Activated CD4-positive, alpha-beta T cell treated with anti-CD3 and anti-CD28 coated beads, Interleukin-2, amount 10 ng/mL, durations not matched to agents 24 days and 14 days (primary cell): ENCODE measurements at regions not wholly inside any gene's neighbourhood (a gene's known extent, or its start where the extent isn't known, plus 50 kb on each side); places are given as distances from the start of the nearest gene placed in this dataset.
"Not testable (repeated sequence)": the region's sequence is repeated elsewhere in the genome, so short reads cannot be mapped to it uniquely, and the experiment has no call there.

ENCODE experiments used
- DNase-seq: peaks from one replicate; pipeline ENCODE4 v3.0.0; 2022
- H3K27ac Mint-ChIP-seq: one replicate; pipeline ENCODE4 v1.8.0; 2022; ENCODE audit warnings: mild to moderate bottlenecking, mixed read lengths
- H3K27me3 Mint-ChIP-seq: one replicate; pipeline ENCODE4 v1.8.0; 2022; ENCODE audit warnings: mixed read lengths
- H3K36me3 Mint-ChIP-seq: one replicate; pipeline ENCODE4 v1.8.0; 2022; ENCODE audit warnings: low read depth, mild to moderate bottlenecking, mixed read lengths
- H3K4me1 Mint-ChIP-seq: one replicate; pipeline ENCODE4 v1.8.0; 2021; ENCODE audit warnings: mixed read lengths
- H3K4me3 Mint-ChIP-seq: one replicate; pipeline ENCODE4 v1.8.0; 2022; ENCODE audit warnings: mild to moderate bottlenecking, moderate library complexity, mixed read lengths
- H3K9me3 Mint-ChIP-seq: one replicate; pipeline ENCODE4 v1.8.0; 2021; ENCODE audit warnings: mixed read lengths
- intact Hi-C: fragments of 100-400 bp; cut with micrococcal nuclease; formaldehyde crosslinking; loops from one replicate; pipeline ENCODE4 v1.15.1; 2023

DNA sequence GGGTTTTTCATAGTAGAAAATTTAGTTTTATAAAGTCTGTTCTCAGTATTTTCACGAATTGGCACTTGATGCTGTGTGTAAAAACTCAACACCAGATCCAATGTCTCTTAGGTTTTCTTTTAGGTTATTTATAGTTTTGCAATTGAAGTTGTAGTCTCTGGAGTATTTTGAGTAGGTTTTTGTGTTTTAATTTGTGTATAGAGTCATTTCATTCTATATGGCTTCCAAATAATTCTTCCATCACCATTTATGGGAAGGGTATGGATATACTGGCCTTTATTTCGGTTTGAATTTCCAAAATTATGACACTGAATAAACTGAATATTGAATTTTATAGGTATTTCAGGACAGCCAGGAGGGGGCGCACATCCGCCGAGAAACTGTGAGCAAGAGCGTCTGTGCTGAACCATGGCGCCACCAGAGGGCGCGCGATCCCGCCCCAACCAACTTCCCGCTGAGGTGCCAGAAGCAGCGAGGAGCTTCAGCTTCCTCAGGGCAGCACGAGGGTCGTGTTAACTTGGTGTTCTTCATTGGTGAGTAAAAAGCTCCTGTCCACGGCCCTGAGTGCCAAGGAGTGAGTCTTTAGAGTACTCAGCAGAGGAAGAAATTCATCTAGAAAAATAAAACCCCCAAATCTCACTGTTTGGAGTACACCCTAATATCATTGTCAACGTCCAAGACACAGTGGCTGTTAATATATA lies 207.5 kb downstream of the LMLN start:
- DNase-seq: peak; percentile 92
- H3K27ac Mint-ChIP-seq, H3K36me3 Mint-ChIP-seq, H3K9me3 Mint-ChIP-seq, H3K4me1 Mint-ChIP-seq, H3K4me3 Mint-ChIP-seq, intact Hi-C loops, H3K27me3 Mint-ChIP-seq: not testable (repeated sequence)

DNA sequence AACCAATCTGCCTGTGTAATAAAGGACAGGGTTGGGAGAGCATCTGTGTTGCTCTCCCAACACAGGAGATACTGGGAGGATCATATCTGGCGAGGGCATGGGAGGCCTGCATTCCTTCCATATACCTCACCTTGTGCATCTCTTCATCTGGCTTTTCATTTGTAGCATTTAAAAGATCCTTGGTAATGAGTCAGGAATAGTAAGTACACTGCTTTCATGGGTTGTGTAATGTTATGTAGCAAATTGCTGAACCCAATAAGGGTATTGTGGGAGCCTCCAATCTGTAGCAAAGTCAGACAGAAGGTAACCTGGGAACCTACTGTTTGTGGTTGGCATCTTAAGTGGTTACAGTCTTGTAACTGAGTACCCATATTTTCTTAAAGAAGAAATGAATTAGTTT lies 210.8 kb downstream of the LMLN start:
- H3K27me3 Mint-ChIP-seq, H3K27ac Mint-ChIP-seq, H3K4me1 Mint-ChIP-seq, intact Hi-C loops, H3K36me3 Mint-ChIP-seq, H3K4me3 Mint-ChIP-seq, H3K9me3 Mint-ChIP-seq, DNase-seq: not testable (repeated sequence)

DNA sequence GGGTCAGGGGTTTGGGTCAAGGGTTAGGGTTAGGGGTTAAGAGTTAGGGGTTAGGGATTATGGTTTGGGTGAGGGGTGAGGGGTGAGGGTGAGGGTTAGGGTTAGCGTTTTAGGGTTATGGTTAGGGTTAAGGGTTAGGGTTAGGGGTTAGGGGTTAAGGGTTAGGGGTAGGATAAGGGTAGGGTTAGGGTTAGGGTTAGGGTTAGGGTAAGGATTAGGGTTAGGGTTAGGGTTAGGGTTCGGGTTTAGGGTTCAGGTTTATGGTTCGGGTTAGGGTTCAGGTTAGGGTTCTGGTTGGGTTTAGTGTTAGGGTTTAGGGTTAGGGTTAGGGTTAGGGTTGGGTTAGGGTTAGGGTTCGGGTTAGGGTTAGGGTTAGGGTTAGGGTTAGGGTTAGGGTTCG lies 213.1 kb downstream of the LMLN start:
- H3K9me3 Mint-ChIP-seq, H3K27ac Mint-ChIP-seq, H3K4me3 Mint-ChIP-seq, H3K27me3 Mint-ChIP-seq, intact Hi-C loops, H3K36me3 Mint-ChIP-seq, H3K4me1 Mint-ChIP-seq: not testable (repeated sequence)
- peak; percentile 10 for DNase-seq

DNA sequence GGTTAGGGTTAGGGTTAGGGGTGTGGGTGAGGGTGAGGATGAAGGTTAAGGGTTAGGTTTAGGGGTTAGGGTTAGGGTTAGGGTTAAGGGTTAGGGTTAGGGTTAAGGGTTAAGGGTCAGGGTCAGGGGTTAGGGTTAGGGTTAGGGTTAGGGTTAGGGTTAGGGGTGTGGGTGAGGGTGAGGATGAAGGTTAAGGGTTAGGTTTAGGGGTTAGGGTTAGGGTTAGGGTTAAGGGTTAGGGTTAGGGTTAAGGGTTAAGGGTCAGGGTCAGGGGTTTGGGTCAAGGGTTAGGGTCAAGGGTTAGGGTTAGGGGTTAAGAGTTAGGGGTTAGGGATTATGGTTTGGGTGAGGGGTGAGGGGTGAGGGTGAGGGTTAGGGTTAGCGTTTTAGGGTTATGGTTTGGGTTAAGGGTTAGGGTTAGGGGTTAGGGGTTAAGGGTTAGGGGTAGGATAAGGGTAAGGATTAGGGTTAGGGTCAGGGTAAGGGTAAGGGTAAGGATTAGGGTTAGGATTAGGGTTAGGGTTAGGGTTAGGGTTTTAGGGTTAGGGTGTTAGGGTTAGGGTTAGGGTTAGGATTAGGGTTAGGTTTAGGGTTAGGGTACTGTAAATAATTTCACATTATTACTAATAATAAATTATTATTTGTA lies 214.0 kb downstream of the LMLN start:
- H3K4me1 Mint-ChIP-seq, H3K27me3 Mint-ChIP-seq, H3K4me3 Mint-ChIP-seq, H3K36me3 Mint-ChIP-seq, H3K27ac Mint-ChIP-seq, DNase-seq, intact Hi-C loops, H3K9me3 Mint-ChIP-seq: not testable (repeated sequence)
